ENCODE measurements at regions not wholly inside any gene's neighbourhood (a gene's known extent, or its start where the extent isn't known, plus 50 kb on each side); places are given as distances from the start of the nearest gene placed in this dataset.

- TF ChIP-seq CTCF (IDR thresholded peaks at IDR 0.05), result no peak
- no peak for TF ChIP-seq POLR2A (IDR thresholded peaks at IDR 0.05)
These were observed 209.9 kb upstream of the SOX14 start for GRCh38 chr3:137554242-137554641.

All from esophagus squamous epithelium (tissue), 4 donors.